A549 (cell line): ENCODE measurements at regions not wholly inside any gene's neighbourhood (a gene's known extent, or its start where the extent isn't known, plus 50 kb on each side); places are given as distances from the start of the nearest gene placed in this dataset.

Experiments
- ATAC-seq, 2 experiments: fragments of 200-7000 bp in 1 of 2; fragments of >200 bp in 1 of 2; cut with Nextera tagmentation in 1 of 2; cut with Tn5 transposase in 1 of 2; 3 replicates each; pipeline versions ENCODE4 v1.8.0 to v1.9.1; 2018 to 2020; ENCODE audit warnings: mild to moderate bottlenecking in 1 of 2, moderate library complexity in 1 of 2
- CTCF ChIA-PET: fragments of 300-600 bp; sonication (Branson Sonifier 250); formaldehyde crosslinking; extraction: SDS; loops from one replicate; lab custom pipeline; 2021; ENCODE audit warnings: antibody characterized with exemption, inconsistent platforms; lab: Yijun Ruan, JAX
- POLR2A ChIA-PET: fragments of 350-600 bp; formaldehyde crosslinking; extraction: SDS; loops from one replicate; lab custom pipeline; 2021; ENCODE audit warnings: antibody characterized with exemption, inconsistent platforms; lab: Yijun Ruan, JAX
- DNase-seq, 2 experiments: peaks; one replicate each; pipeline versions ENCODE4 v3.0.0 to v3.0.0-alpha.2; 2011 to 2016; ENCODE audit warnings: low read depth in 1 of 2, low spot score in 1 of 2
- FAIRE-seq: peaks from 2 replicates; lab custom pipeline; 2011; peaks lifted over from hg19 to GRCh38; lab: Jason Lieb, UNC
- H3K27ac ChIP-seq, 2 experiments: fragments of >200 bp; sonication (Bioruptor Twin); formaldehyde crosslinking; 3 replicates each; pipeline ENCODE4 v1.5.1; 2016 to 2017
- H3K4me1 ChIP-seq: fragments of >200 bp; sonication (Bioruptor Twin); formaldehyde crosslinking; 3 replicates; pipeline ENCODE4 v1.6.1; 2016
- H3K4me2 ChIP-seq: fragments of >200 bp; sonication (Bioruptor Twin); formaldehyde crosslinking; 3 replicates; pipeline ENCODE4 v1.6.1; 2016
- H3K4me3 ChIP-seq: fragments of >200 bp; sonication (Bioruptor Twin); formaldehyde crosslinking; 3 replicates; pipeline ENCODE4 v1.5.1; 2016
- H3K9me3 ChIP-seq: fragments of >200 bp; sonication (Bioruptor Twin); formaldehyde crosslinking; 3 replicates; pipeline ENCODE4 v1.6.1; 2016
- BHLHE40 ChIP-seq: IDR thresholded peaks from 2 replicates; pipeline ENCODE4 v1.6.1; 2012; ENCODE audit warnings: low read depth, low read length, inconsistent platforms
- ESRRA ChIP-seq: fragments of 150-350 bp; IDR thresholded peaks from 2 replicates; pipeline ENCODE4 v1.6.1; 2014; ENCODE audit warnings: mild to moderate bottlenecking, low read length, borderline replicate concordance
- MAFK ChIP-seq: fragments of 450-650 bp; IDR thresholded peaks from 2 replicates; pipeline ENCODE4 v1.6.1; 2014; ENCODE audit not compliant: partially characterized antibody
- MAZ ChIP-seq: fragments of 150-350 bp; IDR thresholded peaks from 2 replicates; pipeline ENCODE4 v1.6.1; 2014; ENCODE audit warnings: antibody characterized with exemption, low read depth, low read length, borderline replicate concordance
- NPAS2 ChIP-seq: fragments of 250-450 bp; sonication (Bioruptor Pico); IDR thresholded peaks from 2 replicates; pipeline ENCODE4 v1.8.0; 2022; ENCODE audit warnings: mild to moderate bottlenecking, moderate library complexity, borderline replicate concordance
- RFX5 ChIP-seq: fragments of 450-650 bp; IDR thresholded peaks from 2 replicates; pipeline ENCODE4 v1.7.1; 2014; ENCODE audit warnings: antibody characterized with exemption, mild to moderate bottlenecking, moderate library complexity
- RNF2 ChIP-seq: fragments of 200-600 bp; sonication (generic); IDR thresholded peaks from 2 replicates; pipeline ENCODE4 v1.6.1; 2016; ENCODE audit warnings: low read depth, mild to moderate bottlenecking, antibody characterized with exemption, moderate library complexity, borderline replicate concordance
- WGBS: methylation state at CpG from one replicate; pipeline ENCODE4 v1.1.6; 2017; ENCODE audit errors: missing lambda C conversion rate; 5-methylcytosine and 5-hydroxymethylcytosine counted together
- TF ChIP-seq, protein P1 (sequence below): fragments of >200 bp; sonication (Bioruptor Twin); formaldehyde crosslinking; IDR thresholded peaks from 3 replicates; pipeline ENCODE4 v1.5.1; 2016

DNA sequence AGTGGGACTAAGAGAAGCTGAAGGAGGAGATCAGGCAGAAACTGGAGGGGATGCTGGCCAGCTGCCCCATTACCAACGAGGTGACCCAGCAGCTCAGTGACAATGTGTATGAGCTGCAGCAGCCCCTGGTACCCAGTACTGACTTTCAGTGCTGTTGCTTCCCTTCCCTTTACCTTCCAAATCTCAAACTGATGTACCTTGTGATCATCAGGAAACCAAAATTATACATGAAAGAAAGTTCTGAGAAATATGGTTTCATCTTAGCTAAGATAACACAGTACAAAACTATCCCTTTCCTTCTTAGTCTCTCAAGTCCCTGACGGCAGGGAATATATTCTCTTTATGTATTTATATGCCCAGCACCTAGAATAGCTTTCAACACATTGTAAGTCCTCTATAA lies 52.3 kb upstream of the CERS6 start:
- no peak for TF ChIP-seq ESRRA
- Histone ChIP-seq H3K4me2 (no peak overlapping the region), H3K9me3 (no peaks in the 10 kb centered on the region; the same call in 2 of the 3 replicates), H3K4me3 (no peak overlapping the region), H3K27ac (no peak overlapping the region), H3K4me1 (no peaks in the 10 kb centered on the region)
- ChIA-PET POLR2A (no interaction called here), CTCF (interaction anchor here (1.0 to 1.8 kb wide), 2 partner anchors 57 to 363 kb away, joined by 3 to 4 read pairs; no protein-coding TSS in a partner anchor)
- ATAC-seq (no peak), DNase-seq (no peak), FAIRE-seq (no peak)
- 42% methylated on average over 2 of the region's 2 CpGs for WGBS

DNA sequence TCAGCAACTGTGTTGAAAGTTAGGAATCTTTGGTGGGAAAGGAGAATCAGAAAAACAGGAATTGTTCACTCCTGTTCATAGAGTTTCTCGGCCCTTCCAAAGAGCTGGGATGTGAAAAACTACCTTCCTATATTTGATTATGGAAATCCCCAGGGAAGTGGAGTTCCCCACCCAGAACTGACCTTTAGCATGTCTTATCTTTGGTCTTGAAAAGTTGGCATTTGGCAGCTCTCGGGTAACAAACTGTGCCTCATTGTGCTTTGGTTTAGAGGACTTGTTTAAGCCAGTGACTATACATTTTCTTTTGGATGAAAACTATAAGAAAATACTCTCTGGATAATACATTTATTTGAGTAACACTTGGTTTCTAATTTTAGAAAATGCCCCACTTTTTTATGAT lies 51.3 kb upstream of the CERS6 start:
- ChIA-PET CTCF (interaction anchor here (1.8 kb wide), 1 partner anchor 58 kb away, joined by 4 read pairs; no protein-coding TSS in a partner anchor), POLR2A (no interaction called here)
- Histone ChIP-seq H3K4me1 (no peaks in the 10 kb centered on the region), H3K4me2 (no peak overlapping the region), H3K27ac (no peak overlapping the region), H3K4me3 (no peak overlapping the region), H3K9me3 (no peaks in the 10 kb centered on the region; the same call in 2 of the 3 replicates)
- TF ChIP-seq BHLHE40: no peak
- no peak for TF ChIP-seq MAFK
- no peak for TF ChIP-seq RFX5
- TF ChIP-seq, protein P1, sequence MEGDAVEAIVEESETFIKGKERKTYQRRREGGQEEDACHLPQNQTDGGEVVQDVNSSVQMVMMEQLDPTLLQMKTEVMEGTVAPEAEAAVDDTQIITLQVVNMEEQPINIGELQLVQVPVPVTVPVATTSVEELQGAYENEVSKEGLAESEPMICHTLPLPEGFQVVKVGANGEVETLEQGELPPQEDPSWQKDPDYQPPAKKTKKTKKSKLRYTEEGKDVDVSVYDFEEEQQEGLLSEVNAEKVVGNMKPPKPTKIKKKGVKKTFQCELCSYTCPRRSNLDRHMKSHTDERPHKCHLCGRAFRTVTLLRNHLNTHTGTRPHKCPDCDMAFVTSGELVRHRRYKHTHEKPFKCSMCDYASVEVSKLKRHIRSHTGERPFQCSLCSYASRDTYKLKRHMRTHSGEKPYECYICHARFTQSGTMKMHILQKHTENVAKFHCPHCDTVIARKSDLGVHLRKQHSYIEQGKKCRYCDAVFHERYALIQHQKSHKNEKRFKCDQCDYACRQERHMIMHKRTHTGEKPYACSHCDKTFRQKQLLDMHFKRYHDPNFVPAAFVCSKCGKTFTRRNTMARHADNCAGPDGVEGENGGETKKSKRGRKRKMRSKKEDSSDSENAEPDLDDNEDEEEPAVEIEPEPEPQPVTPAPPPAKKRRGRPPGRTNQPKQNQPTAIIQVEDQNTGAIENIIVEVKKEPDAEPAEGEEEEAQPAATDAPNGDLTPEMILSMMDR: no peak
- TF ChIP-seq RNF2: no peak
- TF ChIP-seq NPAS2: no peak
- no peak for TF ChIP-seq MAZ
- DNase-seq: no peak
- ATAC-seq: no peak
- no peak for FAIRE-seq
- 38% methylated on average over 2 of the region's 2 CpGs for WGBS
